H1 (cell line): ENCODE measurements at regions not wholly inside any gene's neighbourhood (a gene's known extent, or its start where the extent isn't known, plus 50 kb on each side); places are given as distances from the start of the nearest gene placed in this dataset.

ENCODE experiments used
- CBX5 ChIP-seq: fragments of 300-800, 300-1000 bp; sonication (generic); IDR thresholded peaks from 2 replicates; pipeline ENCODE4 v1.7.1; 2016; ENCODE audit warnings: antibody characterized with exemption, low read length, low read depth
- EP300 ChIP-seq, 2 experiments: IDR thresholded peaks; 1 replicate in 1 of 2; 2 replicates in 1 of 2; pipeline ENCODE4 v1.6.1; 2011 to 2012; ENCODE audit warnings: low read depth in 2 of 2, low read length in 2 of 2, mild to moderate bottlenecking in 2 of 2, borderline replicate concordance in 1 of 2, inconsistent platforms in 1 of 2, moderate library complexity in 1 of 2
- POLR2A ChIP-seq, 2 experiments: IDR thresholded peaks; 1 replicate in 1 of 2; 2 replicates in 1 of 2; pipeline ENCODE4 v1.6.1; 2011; ENCODE audit warnings: low read depth in 2 of 2, low read length in 2 of 2, mild to moderate bottlenecking in 2 of 2; ENCODE audit errors: control extremely low read depth in 1 of 2
- RXRA ChIP-seq: IDR thresholded peaks from 2 replicates; pipeline ENCODE4 v1.6.1; 2011; ENCODE audit warnings: low read depth, mild to moderate bottlenecking, low read length, moderate library complexity; ENCODE audit not compliant: insufficient read depth
- SP1 ChIP-seq: IDR thresholded peaks from 2 replicates; pipeline ENCODE4 v1.6.1; 2011; ENCODE audit warnings: low read depth, low read length
- TAF1 ChIP-seq: IDR thresholded peaks from 2 replicates; pipeline ENCODE4 v1.6.1; 2011; ENCODE audit warnings: mild to moderate bottlenecking, low read depth, low read length
- TF ChIP-seq, protein P1 (sequence below), 3 experiments: IDR thresholded peaks; 1 replicate in 2 of 3; 2 replicates in 1 of 3; pipeline versions ENCODE4 v1.5.1 to v1.6.1; 2011; ENCODE audit warnings: low read length in 3 of 3, mild to moderate bottlenecking in 3 of 3, inconsistent platforms in 2 of 3, low read depth in 1 of 3, moderate library complexity in 1 of 3; ENCODE audit not compliant: insufficient read depth in 1 of 3; ENCODE audit errors: control extremely low read depth in 1 of 3

DNA sequence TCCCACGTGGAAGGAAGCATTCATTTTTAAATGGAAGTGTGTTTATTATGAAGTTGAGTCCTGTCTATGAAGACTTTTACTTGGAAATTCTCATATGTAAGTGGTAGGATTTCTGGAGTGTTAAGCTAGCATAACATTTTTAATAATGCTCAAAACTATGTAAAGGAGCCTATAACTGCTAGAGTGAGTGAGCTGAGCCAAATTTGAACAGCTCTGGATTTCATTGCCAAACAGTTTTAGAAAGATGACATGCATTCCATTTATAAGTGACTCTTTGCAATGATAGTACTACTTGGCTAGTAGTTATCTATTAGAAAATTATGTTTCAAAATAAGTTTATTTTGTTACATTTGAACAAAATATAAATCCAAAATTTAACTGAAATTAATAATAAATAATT, 721.2 kb downstream of the LUZP2 start:
- TF ChIP-seq CBX5 = no peak
- TF ChIP-seq, protein P1, sequence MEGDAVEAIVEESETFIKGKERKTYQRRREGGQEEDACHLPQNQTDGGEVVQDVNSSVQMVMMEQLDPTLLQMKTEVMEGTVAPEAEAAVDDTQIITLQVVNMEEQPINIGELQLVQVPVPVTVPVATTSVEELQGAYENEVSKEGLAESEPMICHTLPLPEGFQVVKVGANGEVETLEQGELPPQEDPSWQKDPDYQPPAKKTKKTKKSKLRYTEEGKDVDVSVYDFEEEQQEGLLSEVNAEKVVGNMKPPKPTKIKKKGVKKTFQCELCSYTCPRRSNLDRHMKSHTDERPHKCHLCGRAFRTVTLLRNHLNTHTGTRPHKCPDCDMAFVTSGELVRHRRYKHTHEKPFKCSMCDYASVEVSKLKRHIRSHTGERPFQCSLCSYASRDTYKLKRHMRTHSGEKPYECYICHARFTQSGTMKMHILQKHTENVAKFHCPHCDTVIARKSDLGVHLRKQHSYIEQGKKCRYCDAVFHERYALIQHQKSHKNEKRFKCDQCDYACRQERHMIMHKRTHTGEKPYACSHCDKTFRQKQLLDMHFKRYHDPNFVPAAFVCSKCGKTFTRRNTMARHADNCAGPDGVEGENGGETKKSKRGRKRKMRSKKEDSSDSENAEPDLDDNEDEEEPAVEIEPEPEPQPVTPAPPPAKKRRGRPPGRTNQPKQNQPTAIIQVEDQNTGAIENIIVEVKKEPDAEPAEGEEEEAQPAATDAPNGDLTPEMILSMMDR (IDR thresholded peaks at IDR 0.05; ENCODE audit: control extremely low read depth in 1 of 3, insufficient read depth in 1 of 3, low read depth in 1 of 3, low read length in 3 of 3) = no peak
- TF ChIP-seq RXRA = no peak
- no peak for TF ChIP-seq EP300 (IDR thresholded peaks at IDR 0.05; ENCODE audit: borderline replicate concordance in 1 of 2, low read depth in 2 of 2, low read length in 2 of 2)
- no peak for TF ChIP-seq TAF1
- TF ChIP-seq SP1 = no peak
- TF ChIP-seq POLR2A (IDR thresholded peaks at IDR 0.05; ENCODE audit: control extremely low read depth in 1 of 2, low read depth in 2 of 2, low read length in 2 of 2) = no peak
